Mesodermal cell (in vitro differentiated cells): ENCODE measurements at regions not wholly inside any gene's neighbourhood (a gene's known extent, or its start where the extent isn't known, plus 50 kb on each side); places are given as distances from the start of the nearest gene placed in this dataset.
"Not testable (repeated sequence)": the region's sequence is repeated elsewhere in the genome, so short reads cannot be mapped to it uniquely, and the experiment has no call there.

Experiments
- H3K27ac ChIP-seq: 2 replicates; pipeline ENCODE4 v1.7.0; 2013; ENCODE audit warnings: mild to moderate bottlenecking, low read depth, low read length, moderate library complexity; ENCODE audit not compliant: severe bottlenecking
- H3K36me3 ChIP-seq: 2 replicates; pipeline ENCODE4 v1.7.1; 2013; ENCODE audit warnings: mild to moderate bottlenecking, low read length, moderate library complexity; ENCODE audit not compliant: control insufficient read depth, insufficient read depth
- H3K4me1 ChIP-seq: one replicate; pipeline ENCODE4 v1.7.1; 2013; ENCODE audit warnings: mild to moderate bottlenecking, low read length; ENCODE audit not compliant: insufficient read depth, control insufficient read depth, poor library complexity, severe bottlenecking
- H3K4me3 ChIP-seq: 2 replicates; pipeline ENCODE4 v1.7.0; 2013; ENCODE audit warnings: low read length, control low read depth, mild to moderate bottlenecking; ENCODE audit not compliant: insufficient read depth, poor library complexity, severe bottlenecking; ENCODE audit errors: extremely low read depth
- H3K9me3 ChIP-seq: 2 replicates; pipeline ENCODE4 v1.7.1; 2013; ENCODE audit warnings: mild to moderate bottlenecking, low read length, moderate library complexity; ENCODE audit not compliant: control insufficient read depth
- WGBS, 2 experiments: methylation state at CpG; one replicate each; pipeline ENCODE4 v1.1.5; 2013; ENCODE audit warnings: missing lambda C conversion rate in 2 of 2; ENCODE audit not compliant: insufficient coverage in 2 of 2; 5-methylcytosine and 5-hydroxymethylcytosine counted together

GRCh38 chr13:65727070-65727469, 1503.1 kb downstream of the PCDH9 start:
- no peaks in the 10 kb centered on the region for H3K9me3 ChIP-seq
- WGBS, 2 experiments: 83 to 94% methylated on average over 1 to 4 of the region's 4 CpGs
- H3K36me3 ChIP-seq: no peaks in the 10 kb centered on the region
- no peak overlapping the region for H3K4me3 ChIP-seq
- H3K4me1 ChIP-seq: no peaks in the 10 kb centered on the region
- no peak overlapping the region for H3K27ac ChIP-seq

GRCh38 chr13:65725006-65725405, 1505.1 kb downstream of the PCDH9 start:
- Histone ChIP-seq H3K9me3 (no peaks in the 10 kb centered on the region), H3K27ac (no peak overlapping the region), H3K4me1 (no peaks in the 10 kb centered on the region), H3K36me3 (no peaks in the 10 kb centered on the region), H3K4me3 (no peak overlapping the region)
- no CpG with 5 or more reads among the region's 3 CpGs for WGBS, 2 experiments

- 82 to 94% methylated on average over 2 of the region's 4 CpGs for WGBS, 2 experiments
- no peak overlapping the region for H3K4me3 ChIP-seq
- no peaks in the 10 kb centered on the region for H3K9me3 ChIP-seq
- H3K36me3 ChIP-seq: no peaks in the 10 kb centered on the region
- H3K4me1 ChIP-seq: no peaks in the 10 kb centered on the region
- no peak overlapping the region for H3K27ac ChIP-seq
These were observed 1505.9 kb downstream of the PCDH9 start for GRCh38 chr13:65724226-65724625.

- no peaks in the 10 kb centered on the region for H3K4me1 ChIP-seq
- no peaks in the 10 kb centered on the region for H3K36me3 ChIP-seq
- H3K9me3 ChIP-seq: no peaks in the 10 kb centered on the region
- no peak overlapping the region for H3K27ac ChIP-seq
- 85 to 94% methylated on average over 4 to 5 of the region's 6 CpGs for WGBS, 2 experiments
- H3K4me3 ChIP-seq: no peak overlapping the region
These were observed 1507.6 kb downstream of the PCDH9 start for GRCh38 chr13:65722506-65722905.

GRCh38 chr13:65719831-65720230, 1510.3 kb downstream of the PCDH9 start:
- H3K27ac ChIP-seq: no peak overlapping the region
- no peaks in the 10 kb centered on the region for H3K9me3 ChIP-seq
- H3K4me3 ChIP-seq: no peak overlapping the region
- no peaks in the 10 kb centered on the region for H3K4me1 ChIP-seq
- WGBS, 2 experiments: 60 to 100% methylated on average over 1 of the region's 2 CpGs
- no peaks in the 10 kb centered on the region for H3K36me3 ChIP-seq

- 100% methylated on average over 1 to 3 of the region's 4 CpGs for WGBS, 2 experiments
- H3K27ac ChIP-seq: no peak overlapping the region
- H3K9me3 ChIP-seq: no peaks in the 10 kb centered on the region
- H3K4me3 ChIP-seq: no peak overlapping the region
- H3K36me3 ChIP-seq: no peaks in the 10 kb centered on the region
- no peaks in the 10 kb centered on the region for H3K4me1 ChIP-seq
These were observed 1519.6 kb downstream of the PCDH9 start for GRCh38 chr13:65710514-65710913.

- H3K36me3 ChIP-seq: no peaks in the 10 kb centered on the region
- H3K4me1 ChIP-seq: no peaks in the 10 kb centered on the region
- H3K4me3 ChIP-seq: no peak overlapping the region
- H3K27ac ChIP-seq: no peak overlapping the region
- H3K9me3 ChIP-seq: no peaks in the 10 kb centered on the region
These were observed 1532.3 kb downstream of the PCDH9 start for GRCh38 chr13:65697843-65698242.

- no peaks in the 10 kb centered on the region for H3K4me1 ChIP-seq
- H3K4me3 ChIP-seq: no peak overlapping the region
- 83 to 90% methylated on average over 1 of the region's 1 CpG for WGBS, 2 experiments
- no peaks in the 10 kb centered on the region for H3K36me3 ChIP-seq
- no peak overlapping the region for H3K27ac ChIP-seq
- no peaks in the 10 kb centered on the region for H3K9me3 ChIP-seq
These were observed 1550.9 kb downstream of the PCDH9 start for GRCh38 chr13:65679240-65679639.

- no peaks in the 10 kb centered on the region for H3K36me3 ChIP-seq
- H3K4me3 ChIP-seq: no peak overlapping the region
- 38 to 45% methylated on average over 1 of the region's 1 CpG for WGBS, 2 experiments
- H3K4me1 ChIP-seq: no peaks in the 10 kb centered on the region
- no peaks in the 10 kb centered on the region for H3K9me3 ChIP-seq
- H3K27ac ChIP-seq: no peak overlapping the region
These were observed 1552.2 kb downstream of the PCDH9 start for GRCh38 chr13:65677906-65678305.

- WGBS, 2 experiments: 87 to 92% methylated on average over 3 to 4 of the region's 5 CpGs
- not testable (repeated sequence) for H3K27ac ChIP-seq, H3K4me3 ChIP-seq, H3K9me3 ChIP-seq, H3K4me1 ChIP-seq, H3K36me3 ChIP-seq
These were observed 1554.8 kb downstream of the PCDH9 start for GRCh38 chr13:65675383-65675782.

- Histone ChIP-seq H3K4me3 (no peak overlapping the region), H3K36me3 (no peaks in the 10 kb centered on the region), H3K4me1 (no peaks in the 10 kb centered on the region), H3K9me3 (no peaks in the 10 kb centered on the region), H3K27ac (no peak overlapping the region)
- 100% methylated on average over 4 of the region's 6 CpGs; no CpG with 5 or more reads in 1 of the 2 experiments for WGBS, 2 experiments
These were observed 1560.0 kb downstream of the PCDH9 start for GRCh38 chr13:65670014-65670625.
